ENCODE measurements at regions not wholly inside any gene's neighbourhood (a gene's known extent, or its start where the extent isn't known, plus 50 kb on each side); places are given as distances from the start of the nearest gene placed in this dataset.
"Not testable (repeated sequence)": the region's sequence is repeated elsewhere in the genome, so short reads cannot be mapped to it uniquely, and the experiment has no call there.

DNA sequence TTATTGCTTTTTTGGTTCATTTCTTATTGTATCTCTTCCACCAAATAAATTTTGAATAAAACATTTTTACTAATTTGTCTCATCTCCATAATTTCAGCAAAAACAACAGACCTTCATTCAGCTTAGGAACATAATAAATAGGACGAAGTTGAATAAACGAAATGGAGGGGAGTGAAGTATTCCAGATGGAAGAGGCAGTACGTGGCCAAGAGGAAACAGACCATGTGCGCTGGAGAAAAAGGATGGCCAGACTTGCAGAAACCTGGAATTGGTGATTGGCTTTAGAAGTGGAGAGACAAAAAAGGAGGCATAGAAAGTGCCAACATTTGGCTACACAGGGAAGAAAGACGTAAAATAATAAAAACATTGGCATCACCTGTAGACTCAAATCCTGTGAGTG is 113.5 kb downstream of the USP22 start:
- no peaks in the 10 kb centered on the region for H3K27me3 ChIP-seq (replicated peaks; ENCODE audit: control insufficient read depth, insufficient read depth, low read length, poor library complexity, severe bottlenecking)
- H3K4me3 ChIP-seq (ENCODE audit: insufficient read depth, low read depth, low read length, poor library complexity, severe bottlenecking) = no peak overlapping the region
- no peaks in the 10 kb centered on the region for H3K4me1 ChIP-seq (ENCODE audit: control insufficient read depth, insufficient read depth, low read length, poor library complexity, severe bottlenecking)
- H3K36me3 ChIP-seq (ENCODE audit: control insufficient read depth, insufficient read depth, low read length) = no peaks in the 10 kb centered on the region
- no peak overlapping the region for H3K27ac ChIP-seq (ENCODE audit: insufficient read depth, low read length, poor library complexity, severe bottlenecking)
- H3K9me3 ChIP-seq (ENCODE audit: control insufficient read depth, low read length) = no peaks in the 10 kb centered on the region
- no peak for DNase-seq

- Histone ChIP-seq H3K9me3 (ENCODE audit: control insufficient read depth, low read length) (no peaks in the 10 kb centered on the region), H3K27me3 (replicated peaks; ENCODE audit: control insufficient read depth, insufficient read depth, low read length, poor library complexity, severe bottlenecking) (no peaks in the 10 kb centered on the region), H3K4me1 (ENCODE audit: control insufficient read depth, insufficient read depth, low read length, poor library complexity, severe bottlenecking) (no peaks in the 10 kb centered on the region), H3K27ac (ENCODE audit: insufficient read depth, low read length, poor library complexity, severe bottlenecking) (no peak overlapping the region), H3K36me3 (ENCODE audit: control insufficient read depth, insufficient read depth, low read length) (no peaks in the 10 kb centered on the region), H3K4me3 (ENCODE audit: insufficient read depth, low read depth, low read length, poor library complexity, severe bottlenecking) (no peak overlapping the region)
- DNase-seq = no peak
These were observed 112.6 kb downstream of the USP22 start for GRCh38 chr17:20930081-20930760.

GRCh38 chr17:20933040-20933439 is 109.8 kb downstream of the USP22 start:
- not testable (repeated sequence) for H3K4me1 ChIP-seq (ENCODE audit: control insufficient read depth, insufficient read depth, low read length, poor library complexity, severe bottlenecking); H3K27ac ChIP-seq (ENCODE audit: insufficient read depth, low read length, poor library complexity, severe bottlenecking); H3K36me3 ChIP-seq (ENCODE audit: control insufficient read depth, insufficient read depth, low read length); H3K4me3 ChIP-seq (ENCODE audit: insufficient read depth, low read depth, low read length, poor library complexity, severe bottlenecking); H3K27me3 ChIP-seq (replicated peaks; ENCODE audit: control insufficient read depth, insufficient read depth, low read length, poor library complexity, severe bottlenecking); H3K9me3 ChIP-seq (ENCODE audit: control insufficient read depth, low read length); DNase-seq

DNA sequence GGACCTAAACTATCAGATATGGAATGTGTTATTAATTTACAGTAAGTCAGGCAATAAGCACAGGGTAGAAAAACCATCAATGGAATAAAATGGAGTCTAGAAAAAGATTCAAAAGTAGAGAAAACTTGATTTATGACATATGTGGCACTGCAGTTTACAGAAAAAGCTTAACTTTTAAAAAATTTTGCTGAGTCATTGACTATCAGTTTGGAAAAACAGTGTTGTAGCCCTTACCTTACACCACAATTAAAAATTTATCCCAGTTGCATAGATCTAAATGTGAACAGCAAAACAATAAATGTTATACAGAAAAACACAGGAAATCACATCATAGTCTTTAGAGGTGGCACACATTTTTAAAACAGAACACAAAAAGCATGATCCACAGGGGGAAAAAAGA is 108.5 kb downstream of the USP22 start:
- Histone ChIP-seq H3K9me3 (ENCODE audit: control insufficient read depth, low read length) (no peaks in the 10 kb centered on the region), H3K36me3 (ENCODE audit: control insufficient read depth, insufficient read depth, low read length) (no peaks in the 10 kb centered on the region), H3K4me3 (ENCODE audit: insufficient read depth, low read depth, low read length, poor library complexity, severe bottlenecking) (no peak overlapping the region), H3K27me3 (replicated peaks; ENCODE audit: control insufficient read depth, insufficient read depth, low read length, poor library complexity, severe bottlenecking) (no peaks in the 10 kb centered on the region), H3K27ac (ENCODE audit: insufficient read depth, low read length, poor library complexity, severe bottlenecking) (no peak overlapping the region), H3K4me1 (ENCODE audit: control insufficient read depth, insufficient read depth, low read length, poor library complexity, severe bottlenecking) (no peaks in the 10 kb centered on the region)
- no peak for DNase-seq

DNA sequence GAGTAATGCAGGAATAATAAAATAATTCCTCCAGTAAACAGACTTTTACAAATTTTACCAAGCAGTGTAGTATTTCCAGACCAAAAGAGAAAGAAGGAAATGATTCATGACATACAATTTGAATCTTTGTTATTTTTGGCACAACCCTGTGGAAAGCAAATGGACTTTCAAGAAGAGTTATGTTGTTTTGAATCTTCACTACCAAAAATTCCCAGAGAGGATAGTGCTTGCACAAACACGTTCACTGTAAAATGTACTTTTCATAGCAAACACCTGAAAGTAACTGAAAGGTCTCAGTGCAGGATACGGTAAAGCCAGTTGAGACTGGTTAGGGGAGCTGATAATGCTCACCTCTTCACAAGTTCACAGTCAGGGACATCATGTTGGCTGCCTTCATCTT is 107.1 kb downstream of the USP22 start:
- Histone ChIP-seq H3K27ac (ENCODE audit: insufficient read depth, low read length, poor library complexity, severe bottlenecking) (no peak overlapping the region), H3K9me3 (ENCODE audit: control insufficient read depth, low read length) (no peaks in the 10 kb centered on the region), H3K27me3 (replicated peaks; ENCODE audit: control insufficient read depth, insufficient read depth, low read length, poor library complexity, severe bottlenecking) (no peaks in the 10 kb centered on the region), H3K4me3 (ENCODE audit: insufficient read depth, low read depth, low read length, poor library complexity, severe bottlenecking) (no peak overlapping the region), H3K4me1 (ENCODE audit: control insufficient read depth, insufficient read depth, low read length, poor library complexity, severe bottlenecking) (no peaks in the 10 kb centered on the region), H3K36me3 (ENCODE audit: control insufficient read depth, insufficient read depth, low read length) (no peaks in the 10 kb centered on the region)
- no peak for DNase-seq

DNA sequence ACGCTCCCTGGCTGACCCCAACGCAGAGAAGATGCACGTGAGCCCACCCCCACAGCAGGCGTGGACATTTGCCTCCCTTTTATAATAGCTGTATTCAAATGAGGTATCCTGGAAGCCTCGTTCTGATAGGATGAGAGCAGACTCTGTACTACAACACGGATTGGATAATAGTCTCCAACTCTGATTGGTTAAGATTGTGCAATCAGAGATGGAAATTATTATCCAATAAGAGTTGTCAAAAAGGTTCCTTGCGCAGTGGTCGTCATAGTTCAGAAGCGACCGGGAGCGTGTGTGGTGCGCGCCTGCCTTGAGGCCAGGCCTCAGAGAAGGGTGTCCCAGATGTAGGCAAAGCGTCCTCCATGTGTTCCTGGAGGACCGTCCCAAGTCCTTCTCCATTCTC is 104.6 kb downstream of the USP22 start:
- H3K9me3 ChIP-seq (ENCODE audit: control insufficient read depth, low read length) = no peaks in the 10 kb centered on the region

GRCh38 chr17:20938988-20939615 is 103.7 kb downstream of the USP22 start:
- no peaks in the 10 kb centered on the region for H3K9me3 ChIP-seq (ENCODE audit: control insufficient read depth, low read length)

More for the DNA sequence above, 104.6 kb downstream of the USP22 start:
- Histone ChIP-seq H3K27ac (ENCODE audit: insufficient read depth, low read length, poor library complexity, severe bottlenecking) (no peak overlapping the region), H3K36me3 (ENCODE audit: control insufficient read depth, insufficient read depth, low read length) (no peaks in the 10 kb centered on the region), H3K4me1 (ENCODE audit: control insufficient read depth, insufficient read depth, low read length, poor library complexity, severe bottlenecking) (no peaks in the 10 kb centered on the region), H3K27me3 (replicated peaks; ENCODE audit: control insufficient read depth, insufficient read depth, low read length, poor library complexity, severe bottlenecking) (no peaks in the 10 kb centered on the region), H3K4me3 (ENCODE audit: insufficient read depth, low read depth, low read length, poor library complexity, severe bottlenecking) (no peak overlapping the region)
- no peak for DNase-seq

DNA sequence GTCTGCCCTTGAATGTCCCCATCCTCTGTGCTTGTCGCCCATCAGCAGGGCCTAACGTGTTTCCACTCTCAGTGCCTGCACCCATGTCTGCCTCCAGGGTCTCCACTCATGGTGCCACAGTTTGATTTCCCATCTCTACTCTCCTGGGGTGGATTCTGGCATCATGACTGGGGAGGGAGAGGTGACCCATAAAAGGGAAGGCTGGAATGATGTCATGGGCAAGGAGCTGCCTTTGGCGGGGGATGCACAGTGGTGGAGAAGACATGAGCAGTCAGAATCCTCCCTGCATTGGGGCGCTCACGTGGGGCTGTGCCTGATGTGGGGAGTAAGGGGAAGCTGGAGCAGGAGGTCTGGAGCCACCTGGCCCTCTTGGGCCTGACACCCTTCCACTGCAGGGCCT is 100.9 kb downstream of the USP22 start:
- no peaks in the 10 kb centered on the region for H3K27me3 ChIP-seq (replicated peaks; ENCODE audit: control insufficient read depth, insufficient read depth, low read length, poor library complexity, severe bottlenecking)
- H3K27ac ChIP-seq (ENCODE audit: insufficient read depth, low read length, poor library complexity, severe bottlenecking) = no peak overlapping the region
- no peaks in the 10 kb centered on the region for H3K4me1 ChIP-seq (ENCODE audit: control insufficient read depth, insufficient read depth, low read length, poor library complexity, severe bottlenecking)
- no peak for DNase-seq
- no peaks in the 10 kb centered on the region for H3K36me3 ChIP-seq (ENCODE audit: control insufficient read depth, insufficient read depth, low read length)
- H3K9me3 ChIP-seq (ENCODE audit: control insufficient read depth, low read length) = no peaks in the 10 kb centered on the region
- no peak overlapping the region for H3K4me3 ChIP-seq (ENCODE audit: insufficient read depth, low read depth, low read length, poor library complexity, severe bottlenecking)

More at GRCh38 chr17:20938988-20939615, 103.7 kb downstream of the USP22 start:
- Histone ChIP-seq H3K4me1 (ENCODE audit: control insufficient read depth, insufficient read depth, low read length, poor library complexity, severe bottlenecking) (no peaks in the 10 kb centered on the region), H3K4me3 (ENCODE audit: insufficient read depth, low read depth, low read length, poor library complexity, severe bottlenecking) (no peak overlapping the region), H3K36me3 (ENCODE audit: control insufficient read depth, insufficient read depth, low read length) (no peaks in the 10 kb centered on the region), H3K27me3 (replicated peaks; ENCODE audit: control insufficient read depth, insufficient read depth, low read length, poor library complexity, severe bottlenecking) (no peaks in the 10 kb centered on the region), H3K27ac (ENCODE audit: insufficient read depth, low read length, poor library complexity, severe bottlenecking) (no peak overlapping the region)
- DNase-seq = no peak

DNA sequence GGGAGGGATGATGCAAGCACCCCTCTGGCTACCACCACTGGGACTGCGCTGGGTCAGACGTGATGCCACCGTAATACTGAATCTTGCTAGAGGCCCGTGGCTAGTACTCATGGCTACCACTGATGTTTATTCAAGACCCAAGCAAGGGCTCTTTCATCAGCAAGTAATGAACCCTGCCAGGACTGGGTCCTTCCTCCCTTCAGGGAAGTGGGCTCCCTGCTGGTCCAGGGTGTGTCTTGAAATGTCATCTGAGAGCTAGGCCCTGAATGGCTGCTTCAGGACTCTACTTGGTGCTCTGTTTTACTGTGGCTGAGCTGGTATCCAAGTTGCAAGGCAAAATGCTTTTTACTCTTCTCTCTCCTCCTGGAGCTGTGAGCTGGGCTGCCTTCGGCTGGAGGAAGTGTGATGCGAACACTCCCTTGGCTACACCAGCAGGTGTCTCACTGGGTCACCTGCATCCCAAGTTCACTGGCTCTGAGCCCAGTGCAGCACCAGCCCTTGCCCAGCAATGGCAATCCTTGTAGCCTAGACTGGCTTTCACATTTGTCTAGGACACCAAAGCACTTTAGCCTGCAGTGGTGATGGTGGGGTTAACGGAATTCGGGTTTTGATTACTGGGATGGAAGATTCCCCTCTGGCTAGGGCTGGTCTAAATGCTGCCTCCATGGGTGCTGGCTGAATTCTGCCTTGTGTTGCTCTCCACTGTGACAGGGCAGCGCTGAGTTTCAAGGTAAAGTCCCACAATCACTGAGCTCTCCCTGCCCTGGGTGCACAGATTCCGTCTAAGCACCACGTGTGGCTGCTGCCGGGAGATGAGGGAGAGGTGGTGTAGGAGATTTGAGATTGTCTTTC is 98.6 kb downstream of the USP22 start:
- no peaks in the 10 kb centered on the region for H3K27me3 ChIP-seq (replicated peaks; ENCODE audit: control insufficient read depth, insufficient read depth, low read length, poor library complexity, severe bottlenecking)
- H3K4me1 ChIP-seq (ENCODE audit: control insufficient read depth, insufficient read depth, low read length, poor library complexity, severe bottlenecking) = no peaks in the 10 kb centered on the region
- no peak for DNase-seq
- no peak overlapping the region for H3K27ac ChIP-seq (ENCODE audit: insufficient read depth, low read length, poor library complexity, severe bottlenecking)
- H3K4me3 ChIP-seq (ENCODE audit: insufficient read depth, low read depth, low read length, poor library complexity, severe bottlenecking) = no peak overlapping the region
- H3K9me3 ChIP-seq (ENCODE audit: control insufficient read depth, low read length) = no peaks in the 10 kb centered on the region
- H3K36me3 ChIP-seq (ENCODE audit: control insufficient read depth, insufficient read depth, low read length) = no peaks in the 10 kb centered on the region

GRCh38 chr17:20947708-20948107 is 95.1 kb downstream of the USP22 start:
- H3K36me3 ChIP-seq (ENCODE audit: control insufficient read depth, insufficient read depth, low read length); H3K4me3 ChIP-seq (ENCODE audit: insufficient read depth, low read depth, low read length, poor library complexity, severe bottlenecking); H3K27ac ChIP-seq (ENCODE audit: insufficient read depth, low read length, poor library complexity, severe bottlenecking); H3K9me3 ChIP-seq (ENCODE audit: control insufficient read depth, low read length); H3K27me3 ChIP-seq (replicated peaks; ENCODE audit: control insufficient read depth, insufficient read depth, low read length, poor library complexity, severe bottlenecking); DNase-seq; H3K4me1 ChIP-seq (ENCODE audit: control insufficient read depth, insufficient read depth, low read length, poor library complexity, severe bottlenecking): not testable (repeated sequence)
